ENCODE measurements at regions not wholly inside any gene's neighbourhood (a gene's known extent, or its start where the extent isn't known, plus 50 kb on each side); places are given as distances from the start of the nearest gene placed in this dataset.

- DNase-seq (ENCODE audit: low read depth in 2 of 2), result no peak
Measured at GRCh38 chr13:31049083-31049482, 112.6 kb downstream of the HSPH1 start.

GRCh38 chr13:31048521-31048920 is 113.2 kb downstream of the HSPH1 start:
- DNase-seq (ENCODE audit: low read depth in 2 of 2), result no peak

GRCh38 chr13:31046711-31047279 is 114.3 kb downstream of the TEX26 start:
- no peak for DNase-seq (ENCODE audit: low read depth in 2 of 2)

GRCh38 chr13:31045286-31046081 is 113.0 kb downstream of the TEX26 start:
- DNase-seq (ENCODE audit: low read depth in 2 of 2), result peak; percentile 79 to 82

GRCh38 chr13:31044364-31045285 is 112.2 kb downstream of the TEX26 start:
- DNase-seq (ENCODE audit: low read depth in 2 of 2), result peak; percentile 71

- DNase-seq (ENCODE audit: low read depth in 2 of 2), result no peak
Measured at GRCh38 chr13:31043957-31044356, 111.5 kb downstream of the TEX26 start.

- DNase-seq (ENCODE audit: low read depth in 2 of 2), result no peak
Measured at GRCh38 chr13:31042481-31043165, 110.2 kb downstream of the TEX26 start.

GRCh38 chr13:31042049-31042448 is 109.6 kb downstream of the TEX26 start:
- no peak for DNase-seq (ENCODE audit: low read depth in 2 of 2)

GRCh38 chr13:31038834-31039552 is 106.5 kb downstream of the TEX26 start:
- no peak for DNase-seq (ENCODE audit: low read depth in 2 of 2)

- DNase-seq (ENCODE audit: low read depth in 2 of 2), result no peak
Measured at GRCh38 chr13:31037874-31038500, 105.5 kb downstream of the TEX26 start.

- DNase-seq (ENCODE audit: low read depth in 2 of 2), result no peak
Measured at GRCh38 chr13:31036731-31037695, 104.6 kb downstream of the TEX26 start.

GRCh38 chr13:31035185-31035965 is 102.9 kb downstream of the TEX26 start:
- no peak for DNase-seq (ENCODE audit: low read depth in 2 of 2)

- no peak for DNase-seq (ENCODE audit: low read depth in 2 of 2)
Measured at GRCh38 chr13:31032528-31033113, 100.2 kb downstream of the TEX26 start.

- DNase-seq (ENCODE audit: low read depth in 2 of 2), result no peak
Measured at GRCh38 chr13:31031482-31031881, 99.0 kb downstream of the TEX26 start.

GRCh38 chr13:31029102-31029501 is 96.6 kb downstream of the TEX26 start:
- no peak for DNase-seq (ENCODE audit: low read depth in 2 of 2)

- DNase-seq (ENCODE audit: low read depth in 2 of 2), result no peak
Measured at GRCh38 chr13:31027136-31027535, 94.7 kb downstream of the TEX26 start.

All from stimulated activated CD8-positive, alpha-beta memory T cell treated with anti-CD3 and anti-CD28 coated beads, Interleukin-7, amount 100 ng/mL, for 4 hours (primary cell).